MM.1S (cell line): ENCODE measurements at regions not wholly inside any gene's neighbourhood (a gene's known extent, or its start where the extent isn't known, plus 50 kb on each side); places are given as distances from the start of the nearest gene placed in this dataset.

Experiments
- DNase-seq: peaks from one replicate; pipeline ENCODE4 v3.0.0-alpha.2; 2015
- H2AFZ ChIP-seq: fragments of 300-600 bp; sonication (generic); 2 replicates; pipeline ENCODE4 v1.6.0; 2016; ENCODE audit warnings: antibody characterized with exemption, low read length
- H3F3A ChIP-seq: fragments of 300-600 bp; sonication (generic); 2 replicates; pipeline ENCODE4 v1.6.1; 2016; ENCODE audit warnings: mild to moderate bottlenecking, antibody characterized with exemption, low read length, moderate library complexity, mixed read lengths; ENCODE audit not compliant: insufficient read depth
- H3K27ac ChIP-seq: fragments of 300-600 bp; sonication (generic); 2 replicates; pipeline ENCODE4 v1.5.1; 2016; ENCODE audit warnings: mild to moderate bottlenecking, low read length
- H3K27me3 ChIP-seq: fragments of 300-600 bp; sonication (generic); replicated peaks from 2 replicates; pipeline ENCODE4 v1.6.0; 2016; ENCODE audit warnings: low read length; ENCODE audit not compliant: insufficient read depth
- H3K36me3 ChIP-seq: fragments of 300-600 bp; sonication (generic); replicated peaks from 2 replicates; pipeline ENCODE4 v1.6.1; 2016; ENCODE audit warnings: mild to moderate bottlenecking, low read length, mixed read lengths; ENCODE audit not compliant: insufficient read depth
- H3K4me1 ChIP-seq: fragments of 300-600 bp; sonication (generic); 2 replicates; pipeline ENCODE4 v1.6.1; 2016; ENCODE audit warnings: low read length, mixed read lengths
- H3K4me2 ChIP-seq: fragments of 300-600 bp; sonication (generic); 2 replicates; pipeline ENCODE4 v1.6.0; 2016; ENCODE audit warnings: low read depth, low read length
- H3K4me3 ChIP-seq: fragments of 300-600 bp; sonication (generic); 2 replicates; pipeline ENCODE4 v1.5.1; 2016; ENCODE audit warnings: low read length, mixed read lengths
- H3K79me2 ChIP-seq: fragments of 300-600 bp; sonication (generic); 2 replicates; pipeline ENCODE4 v1.6.1; 2016; ENCODE audit warnings: mixed run types, low read length, mixed read lengths
- H3K9ac ChIP-seq: fragments of 300-600 bp; sonication (generic); 2 replicates; pipeline ENCODE4 v1.6.1; 2016; ENCODE audit warnings: low read length, mixed read lengths
- H3K9me2 ChIP-seq: fragments of 300-600 bp; sonication (generic); replicated peaks from 2 replicates; pipeline ENCODE4 v1.6.1; 2016; ENCODE audit warnings: mild to moderate bottlenecking, low read length, mixed read lengths; ENCODE audit not compliant: insufficient read depth
- H3K9me3 ChIP-seq: fragments of 300-600 bp; sonication (generic); replicated peaks from 2 replicates; pipeline ENCODE4 v1.6.1; 2016; ENCODE audit warnings: mild to moderate bottlenecking, low read length, mixed read lengths; ENCODE audit not compliant: insufficient read depth
- H4K20me1 ChIP-seq: fragments of 300-600 bp; sonication (generic); 2 replicates; pipeline ENCODE4 v1.6.1; 2016; ENCODE audit warnings: mild to moderate bottlenecking, low read length, moderate library complexity, mixed read lengths; ENCODE audit not compliant: insufficient read depth
- CTCF ChIP-seq: fragments of 300-600 bp; sonication (generic); IDR thresholded peaks from 2 replicates; pipeline ENCODE4 v1.5.1; 2016; ENCODE audit warnings: antibody characterized with exemption, low read length, mixed read lengths
- EZH2 ChIP-seq: fragments of 300-600 bp; sonication (generic); optimal IDR thresholded peaks from 2 replicates; pipeline ENCODE3; 2017; ENCODE audit warnings: low read depth, mild to moderate bottlenecking, antibody characterized with exemption, low read length, mixed read lengths
- EZH2phosphoT487 ChIP-seq: fragments of 300-600 bp; sonication (generic); IDR thresholded peaks from 2 replicates; pipeline ENCODE4 v1.6.1; 2018; ENCODE audit warnings: antibody characterized with exemption, low read length

- H3K4me3 ChIP-seq, result no peak overlapping the region
- no peak overlapping the region for H3K4me2 ChIP-seq
- no peaks in the 10 kb centered on the region for H3F3A ChIP-seq
- no peak for DNase-seq
- H3K4me1 ChIP-seq, result no peaks in the 10 kb centered on the region
- no peaks in the 10 kb centered on the region for H3K36me3 ChIP-seq
- no peaks in the 10 kb centered on the region for H3K27me3 ChIP-seq
- H4K20me1 ChIP-seq, result no peaks in the 10 kb centered on the region
- no peak for TF ChIP-seq CTCF
- TF ChIP-seq EZH2, result no peak
- TF ChIP-seq EZH2phosphoT487, result no peak
- H3K9ac ChIP-seq, result no peak overlapping the region
- no peaks in the 10 kb centered on the region for H3K9me2 ChIP-seq
- no peak overlapping the region for H3K27ac ChIP-seq
- no peaks in the 10 kb centered on the region for H3K79me2 ChIP-seq
- no peaks in the 10 kb centered on the region for H3K9me3 ChIP-seq
- no peak overlapping the region for H2AFZ ChIP-seq
Measured at GRCh38 chr2:221282386-221282785, 289.7 kb downstream of the EPHA4 start.

- Histone ChIP-seq H3F3A (no peaks in the 10 kb centered on the region), H3K9me2 (no peaks in the 10 kb centered on the region), H4K20me1 (no peaks in the 10 kb centered on the region), H3K27ac (no peak overlapping the region), H3K27me3 (no peaks in the 10 kb centered on the region), H3K4me3 (no peak overlapping the region), H3K9ac (no peak overlapping the region), H3K9me3 (no peaks in the 10 kb centered on the region), H3K4me1 (no peaks in the 10 kb centered on the region), H3K79me2 (no peaks in the 10 kb centered on the region), H3K36me3 (no peaks in the 10 kb centered on the region), H3K4me2 (no peak overlapping the region), H2AFZ (no peak overlapping the region)
- DNase-seq, result no peak
- TF ChIP-seq EZH2, result no peak
- TF ChIP-seq EZH2phosphoT487, result no peak
- no peak for TF ChIP-seq CTCF
Measured at GRCh38 chr2:221283896-221284545, 288.1 kb downstream of the EPHA4 start.

GRCh38 chr2:221285148-221285547 lies 287.0 kb downstream of the EPHA4 start:
- no peak overlapping the region for H3K27ac ChIP-seq
- no peak overlapping the region for H2AFZ ChIP-seq
- no peaks in the 10 kb centered on the region for H3K79me2 ChIP-seq
- H3F3A ChIP-seq, result no peaks in the 10 kb centered on the region
- H3K4me1 ChIP-seq, result no peaks in the 10 kb centered on the region
- no peaks in the 10 kb centered on the region for H3K27me3 ChIP-seq
- H3K9ac ChIP-seq, result no peak overlapping the region
- TF ChIP-seq EZH2 (no peak), CTCF (no peak)
- no peaks in the 10 kb centered on the region for H3K9me3 ChIP-seq
- H3K4me2 ChIP-seq, result no peak overlapping the region
- H4K20me1 ChIP-seq, result no peaks in the 10 kb centered on the region
- DNase-seq, result no peak
- H3K36me3 ChIP-seq, result no peaks in the 10 kb centered on the region
- no peaks in the 10 kb centered on the region for H3K9me2 ChIP-seq
- H3K4me3 ChIP-seq, result no peak overlapping the region
